IMR-90 (cell line): ENCODE measurements at regions not wholly inside any gene's neighbourhood (a gene's known extent, or its start where the extent isn't known, plus 50 kb on each side); places are given as distances from the start of the nearest gene placed in this dataset.

Experiments
- ATAC-seq: fragments of 200-7000 bp; cut with Tn5 transposase; 2 replicates; pipeline ENCODE4 v1.9.1; 2020; ENCODE audit warnings: low read depth, mild to moderate bottlenecking, moderate library complexity
- BruUV-seq: library from RNA; stranded (reverse); fragments of 400-500 nt; replicated peaks from 2 replicates; lab custom pipeline; 2021; lab: Mats Ljungman, UMichigan
- CTCF ChIA-PET: fragments of 300-600 bp; formaldehyde crosslinking; extraction: SDS; loops from one replicate; lab custom pipeline; 2021; ENCODE audit warnings: antibody characterized with exemption; lab: Yijun Ruan, JAX
- POLR2A ChIA-PET: fragments of 300-600 bp; sonication (Branson Sonifier 250); formaldehyde crosslinking; loops from one replicate; lab custom pipeline; 2022; ENCODE audit warnings: antibody characterized with exemption; ENCODE audit not compliant: unreplicated experiment; lab: Charles Lee
- DNase-seq: peaks from one replicate; pipeline ENCODE4 v3.0.0; 2013
- H2AFZ ChIP-seq: replicated peaks from 2 replicates; pipeline ENCODE3; 2013; ENCODE audit warnings: low read length, mild to moderate bottlenecking; ENCODE audit not compliant: poor library complexity
- H2AK5ac ChIP-seq: 2 replicates; pipeline ENCODE4 v1.6.1; 2013; ENCODE audit warnings: low read depth, low read length, inconsistent platforms
- H2AK9ac ChIP-seq: replicated peaks from 2 replicates; pipeline ENCODE3; 2013; ENCODE audit warnings: mild to moderate bottlenecking, low read depth, low read length, moderate library complexity; ENCODE audit not compliant: poor library complexity
- H2BK120ac ChIP-seq: 2 replicates; pipeline ENCODE4 v1.6.1; 2013; ENCODE audit warnings: low read depth, low read length, inconsistent platforms
- H2BK15ac ChIP-seq: 3 replicates; pipeline ENCODE4 v1.6.1; 2013; ENCODE audit warnings: low read depth, low read length, inconsistent platforms
- H2BK20ac ChIP-seq: 2 replicates; pipeline ENCODE4 v1.6.1; 2013; ENCODE audit warnings: low read depth, mild to moderate bottlenecking, inconsistent platforms, low read length, moderate library complexity
- H2BK5ac ChIP-seq: 2 replicates; pipeline ENCODE4 v1.6.1; 2013; ENCODE audit warnings: mild to moderate bottlenecking, low read depth, low read length, inconsistent platforms; ENCODE audit not compliant: poor library complexity, severe bottlenecking
- H3K14ac ChIP-seq: replicated peaks from 2 replicates; pipeline ENCODE4 v1.6.1; 2013; ENCODE audit warnings: low read depth, low read length, inconsistent platforms
- H3K18ac ChIP-seq: 2 replicates; pipeline ENCODE4 v1.6.1; 2013; ENCODE audit warnings: low read depth, low read length, control low read depth
- H3K23ac ChIP-seq: 2 replicates; pipeline ENCODE4 v1.6.1; 2013; ENCODE audit warnings: low read depth, low read length, inconsistent platforms
- H3K27ac ChIP-seq: 2 replicates; pipeline ENCODE4 v1.5.1; 2013; ENCODE audit warnings: mild to moderate bottlenecking, control low read depth, low read length; ENCODE audit not compliant: insufficient read depth
- H3K27me3 ChIP-seq: 2 replicates; pipeline ENCODE4 v1.6.1; 2013; ENCODE audit warnings: low read length; ENCODE audit not compliant: control insufficient read depth, insufficient read depth
- H3K36me3 ChIP-seq: 2 replicates; pipeline ENCODE4 v1.6.1; 2013; ENCODE audit warnings: low read length, mixed read lengths; ENCODE audit not compliant: control insufficient read depth, insufficient read depth
- H3K4ac ChIP-seq: 2 replicates; pipeline ENCODE4 v1.6.1; 2013; ENCODE audit warnings: low read depth, low read length, inconsistent platforms
- H3K4me1 ChIP-seq: 2 replicates; pipeline ENCODE4 v1.6.1; 2013; ENCODE audit warnings: low read length, mixed read lengths; ENCODE audit not compliant: control insufficient read depth, insufficient read depth
- H3K4me2 ChIP-seq: 2 replicates; pipeline ENCODE4 v1.6.1; 2013; ENCODE audit warnings: low read depth, mild to moderate bottlenecking, control low read depth, low read length, moderate library complexity
- H3K4me3 ChIP-seq: 2 replicates; pipeline ENCODE4 v1.5.1; 2013; ENCODE audit warnings: low read depth, mild to moderate bottlenecking, control low read depth, low read length, moderate library complexity; ENCODE audit not compliant: insufficient read depth
- H3K56ac ChIP-seq: 2 replicates; pipeline ENCODE4 v1.6.1; 2013; ENCODE audit warnings: low read length, inconsistent platforms; ENCODE audit not compliant: insufficient read depth; ENCODE audit errors: extremely low read depth
- H3K79me1 ChIP-seq, 2 experiments: 2 replicates each; pipeline ENCODE4 v1.6.1; 2013; ENCODE audit warnings: low read length in 2 of 2, inconsistent platforms in 1 of 2, low read depth in 1 of 2
- H3K9ac ChIP-seq: 2 replicates; pipeline ENCODE4 v1.6.1; 2013; ENCODE audit warnings: low read depth, low read length, control low read depth
- H3K9me1 ChIP-seq: 2 replicates; pipeline ENCODE4 v1.6.1; 2013; ENCODE audit warnings: low read length, inconsistent platforms; ENCODE audit not compliant: insufficient read depth
- H3K9me3 ChIP-seq: 2 replicates; pipeline ENCODE4 v1.6.1; 2013; ENCODE audit warnings: low read length; ENCODE audit not compliant: control insufficient read depth, insufficient read depth
- H4K20me1 ChIP-seq: 2 replicates; pipeline ENCODE4 v1.6.1; 2013; ENCODE audit warnings: low read length, inconsistent platforms; ENCODE audit not compliant: insufficient read depth
- H4K5ac ChIP-seq: 2 replicates; pipeline ENCODE4 v1.6.1; 2013; ENCODE audit warnings: mild to moderate bottlenecking, low read depth, low read length, control low read depth
- H4K8ac ChIP-seq, 2 experiments: 2 replicates each; pipeline ENCODE4 v1.6.1; 2013; ENCODE audit warnings: low read depth in 2 of 2, low read length in 2 of 2, control low read depth in 1 of 2, inconsistent platforms in 1 of 2
- H4K91ac ChIP-seq: 2 replicates; pipeline ENCODE4 v1.6.1; 2013; ENCODE audit warnings: low read depth, low read length, inconsistent platforms; ENCODE audit not compliant: insufficient read depth
- BHLHE40 ChIP-seq: fragments of 150-350 bp; IDR thresholded peaks from 2 replicates; pipeline ENCODE4 v1.6.1; 2016; ENCODE audit warnings: mild to moderate bottlenecking, low read depth, low read length
- CTCF ChIP-seq: conservative IDR thresholded peaks from 2 replicates; pipeline ENCODE4 v1.5.1; 2012; ENCODE audit warnings: mild to moderate bottlenecking, low read depth, low read length, improper control_type of control experiment
- ELK1 ChIP-seq: fragments of 150-350 bp; IDR thresholded peaks from 2 replicates; pipeline ENCODE4 v1.6.1; 2016; ENCODE audit warnings: low read depth, mild to moderate bottlenecking, low read length, moderate library complexity, borderline replicate concordance
- FOS ChIP-seq: fragments of 150-350 bp; IDR thresholded peaks from 2 replicates; pipeline ENCODE4 v1.6.1; 2016; ENCODE audit warnings: low read depth, low read length
- MXI1 ChIP-seq: IDR thresholded peaks from 2 replicates; pipeline ENCODE4 v1.6.1; 2012; ENCODE audit warnings: low read depth, mild to moderate bottlenecking, low read length, moderate library complexity, borderline replicate concordance
- RAD21 ChIP-seq: IDR thresholded peaks from 2 replicates; pipeline ENCODE4 v1.6.1; 2012; ENCODE audit warnings: low read length, improper control_type of control experiment
- USF2 ChIP-seq: fragments of 150-350 bp; IDR thresholded peaks from 2 replicates; pipeline ENCODE4 v1.6.1; 2017; ENCODE audit warnings: mild to moderate bottlenecking, antibody characterized with exemption, low read length, low read depth
- WGBS, 2 experiments: methylation state at CpG; one replicate each; pipeline versions ENCODE4 v1.1.5 to v1.1.7; 2013; ENCODE audit warnings: missing lambda C conversion rate in 2 of 2; ENCODE audit not compliant: insufficient read length in 1 of 2; ENCODE audit errors: extremely low coverage in 2 of 2; 5-methylcytosine and 5-hydroxymethylcytosine counted together
- dilution Hi-C: fragments of 300-500 bp; cut with HindIII; formaldehyde crosslinking; loops from one replicate; pipeline ENCODE4 v1.14.3; 2018; ENCODE audit warnings: low sequenced_read_pairs; ENCODE audit not compliant: unreplicated experiment
- in situ Hi-C: fragments of 300-500 bp; cut with MboI; formaldehyde crosslinking; loops from 3 replicates; pipeline ENCODE4 v1.14.3; 2019; ENCODE audit warnings: low sequenced_read_pairs, inconsistent platforms, mixed read lengths
- intact Hi-C: fragments of 100-400 bp; cut with micrococcal nuclease; formaldehyde crosslinking; loops from 2 replicates; pipeline ENCODE4 v1.10.0; 2022

- CTCF ChIA-PET, result no interaction called here
- Histone ChIP-seq H4K20me1 (no peaks in the 10 kb centered on the region), H3K14ac (no peak overlapping the region), H3K23ac (no peak overlapping the region), H3K79me1 (no peaks in the 10 kb centered on the region), H2AK5ac (no peak overlapping the region), H2AFZ (no peak overlapping the region), H2AK9ac (no peak overlapping the region), H3K9me1 (no peaks in the 10 kb centered on the region), H3K9me3 (no peaks in the 10 kb centered on the region), H2BK5ac (no peak overlapping the region), H3K4me2 (no peak overlapping the region), H4K91ac (no peak overlapping the region), H3K9ac (no peak overlapping the region), H2BK120ac (no peak overlapping the region), H3K4me1 (no peaks in the 10 kb centered on the region), H2BK15ac (no peak overlapping the region), H4K8ac (no peak overlapping the region), H3K4ac (no peak overlapping the region), H3K4me3 (no peak overlapping the region), H3K27me3 (no peaks in the 10 kb centered on the region; the same call in 1 of the 2 replicates), H3K27ac (no peak overlapping the region), H3K18ac (no peak overlapping the region), H3K56ac (no peak overlapping the region), H3K36me3 (no peaks in the 10 kb centered on the region), H4K5ac (no peak overlapping the region), H2BK20ac (no peak overlapping the region)
- intact Hi-C loops (no loop called here), in situ Hi-C loops (no loop called here), dilution Hi-C loops (no loop called here)
- ATAC-seq, result no peak
- POLR2A ChIA-PET, result no interaction called here
- no peak for DNase-seq
- WGBS, 2 experiments, result no CpG with 5 or more reads among the region's 1 CpG
- TF ChIP-seq MXI1, result no peak
- no peak for TF ChIP-seq RAD21
- TF ChIP-seq USF2, result no peak
- TF ChIP-seq CTCF, result no peak
- TF ChIP-seq FOS, result no peak
- TF ChIP-seq ELK1, result no peak
- no peak for TF ChIP-seq BHLHE40
- BruUV-seq, result no TSS peak
These were observed 562.7 kb downstream of the MFSD1 start for GRCh38 chr3:159364511-159364910.
